Suprapubic skin (tissue), 3 donors: ENCODE measurements at regions not wholly inside any gene's neighbourhood (a gene's known extent, or its start where the extent isn't known, plus 50 kb on each side); places are given as distances from the start of the nearest gene placed in this dataset.

ENCODE experiments used
- EP300 ChIP-seq: sonication (generic); formaldehyde crosslinking; IDR thresholded peaks from one replicate; pipeline ENCODE4 v1.6.1; 2017; ENCODE audit warnings: antibody characterized with exemption
- POLR2A ChIP-seq, 2 donors: fragments of 450-650 bp; IDR thresholded peaks; one replicate each; pipeline ENCODE4 v1.6.1; 2017; ENCODE audit warnings: antibody characterized with exemption in 2 of 2, mild to moderate bottlenecking in 2 of 2, moderate library complexity in 2 of 2
- TF ChIP-seq, protein P1 (sequence below), 2 donors: fragments of 200-600 bp in 1 of 2; fragments of 450-650 bp in 1 of 2; sonication (generic) in 1 of 2; IDR thresholded peaks; one replicate each; pipeline ENCODE4 v1.5.1; 2016 to 2019; ENCODE audit warnings: antibody characterized with exemption in 2 of 2, mild to moderate bottlenecking in 1 of 2, moderate library complexity in 1 of 2

DNA sequence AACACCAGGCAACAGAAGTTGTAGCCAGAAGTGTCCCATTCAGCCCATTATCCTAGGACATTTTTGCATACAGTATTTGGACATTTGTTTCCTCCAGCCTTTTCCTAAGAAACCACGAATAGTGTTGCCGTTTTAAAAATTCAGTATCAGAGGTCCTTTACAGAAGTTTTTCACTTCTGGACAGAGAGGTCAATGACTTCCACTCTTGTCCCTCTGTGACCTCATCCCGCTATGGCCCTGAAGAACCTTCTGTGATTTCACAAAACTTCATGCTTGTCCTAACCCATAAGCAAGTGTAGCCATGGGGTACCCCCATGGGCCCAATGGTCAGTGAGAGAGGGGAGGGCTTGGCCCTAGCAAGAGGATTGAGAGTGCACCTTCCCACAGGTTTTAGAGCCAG lies 364.8 kb downstream of the TNS3 start:
- TF ChIP-seq POLR2A (IDR thresholded peaks at IDR 0.05) (no peak), EP300 (no peak)
- TF ChIP-seq, protein P1, sequence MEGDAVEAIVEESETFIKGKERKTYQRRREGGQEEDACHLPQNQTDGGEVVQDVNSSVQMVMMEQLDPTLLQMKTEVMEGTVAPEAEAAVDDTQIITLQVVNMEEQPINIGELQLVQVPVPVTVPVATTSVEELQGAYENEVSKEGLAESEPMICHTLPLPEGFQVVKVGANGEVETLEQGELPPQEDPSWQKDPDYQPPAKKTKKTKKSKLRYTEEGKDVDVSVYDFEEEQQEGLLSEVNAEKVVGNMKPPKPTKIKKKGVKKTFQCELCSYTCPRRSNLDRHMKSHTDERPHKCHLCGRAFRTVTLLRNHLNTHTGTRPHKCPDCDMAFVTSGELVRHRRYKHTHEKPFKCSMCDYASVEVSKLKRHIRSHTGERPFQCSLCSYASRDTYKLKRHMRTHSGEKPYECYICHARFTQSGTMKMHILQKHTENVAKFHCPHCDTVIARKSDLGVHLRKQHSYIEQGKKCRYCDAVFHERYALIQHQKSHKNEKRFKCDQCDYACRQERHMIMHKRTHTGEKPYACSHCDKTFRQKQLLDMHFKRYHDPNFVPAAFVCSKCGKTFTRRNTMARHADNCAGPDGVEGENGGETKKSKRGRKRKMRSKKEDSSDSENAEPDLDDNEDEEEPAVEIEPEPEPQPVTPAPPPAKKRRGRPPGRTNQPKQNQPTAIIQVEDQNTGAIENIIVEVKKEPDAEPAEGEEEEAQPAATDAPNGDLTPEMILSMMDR (IDR thresholded peaks at IDR 0.05), result no peak
